AG04450 (cell line): ENCODE measurements at regions not wholly inside any gene's neighbourhood (a gene's known extent, or its start where the extent isn't known, plus 50 kb on each side); places are given as distances from the start of the nearest gene placed in this dataset.

Experiments used
- CTCF ChIA-PET: fragments of 300-600, 350-600 bp; formaldehyde crosslinking; extraction: SDS; loops from one replicate; lab custom pipeline; 2022; ENCODE audit warnings: antibody characterized with exemption, inconsistent platforms; lab: Charles Lee
- POLR2A ChIA-PET: fragments of 350-600 bp; formaldehyde crosslinking; extraction: SDS; loops from one replicate; lab custom pipeline; 2021; ENCODE audit warnings: antibody characterized with exemption, inconsistent platforms; lab: Yijun Ruan, JAX
- DNase-seq: peaks from one replicate; pipeline ENCODE4 v3.0.0-alpha.2; 2011; ENCODE audit warnings: low read depth, low spot score
- H3K27ac ChIP-seq: one replicate; pipeline ENCODE4 v1.5.1; 2012; ENCODE audit warnings: low read depth, low read length, control low read depth
- H3K27me3 ChIP-seq: one replicate; pipeline ENCODE4 v1.6.0; 2012; ENCODE audit warnings: low read length; ENCODE audit not compliant: control insufficient read depth, insufficient read depth
- H3K4me3 ChIP-seq: 2 replicates; pipeline ENCODE4 v1.5.1; 2011; ENCODE audit warnings: mild to moderate bottlenecking, low read depth, low read length, control low read depth
- H3K9me3 ChIP-seq: 2 replicates; pipeline ENCODE4 v1.5.1; 2012; ENCODE audit warnings: low read length; ENCODE audit not compliant: control insufficient read depth, insufficient read depth
- TF ChIP-seq, protein P1 (sequence below): IDR thresholded peaks from 2 replicates; pipeline ENCODE4 v1.5.1; 2011; ENCODE audit warnings: low read depth, low read length, control low read depth, inconsistent platforms

GRCh38 chr13:39123578-39123977, 85.3 kb downstream of the NHLRC3 start:
- TF ChIP-seq, protein P1, sequence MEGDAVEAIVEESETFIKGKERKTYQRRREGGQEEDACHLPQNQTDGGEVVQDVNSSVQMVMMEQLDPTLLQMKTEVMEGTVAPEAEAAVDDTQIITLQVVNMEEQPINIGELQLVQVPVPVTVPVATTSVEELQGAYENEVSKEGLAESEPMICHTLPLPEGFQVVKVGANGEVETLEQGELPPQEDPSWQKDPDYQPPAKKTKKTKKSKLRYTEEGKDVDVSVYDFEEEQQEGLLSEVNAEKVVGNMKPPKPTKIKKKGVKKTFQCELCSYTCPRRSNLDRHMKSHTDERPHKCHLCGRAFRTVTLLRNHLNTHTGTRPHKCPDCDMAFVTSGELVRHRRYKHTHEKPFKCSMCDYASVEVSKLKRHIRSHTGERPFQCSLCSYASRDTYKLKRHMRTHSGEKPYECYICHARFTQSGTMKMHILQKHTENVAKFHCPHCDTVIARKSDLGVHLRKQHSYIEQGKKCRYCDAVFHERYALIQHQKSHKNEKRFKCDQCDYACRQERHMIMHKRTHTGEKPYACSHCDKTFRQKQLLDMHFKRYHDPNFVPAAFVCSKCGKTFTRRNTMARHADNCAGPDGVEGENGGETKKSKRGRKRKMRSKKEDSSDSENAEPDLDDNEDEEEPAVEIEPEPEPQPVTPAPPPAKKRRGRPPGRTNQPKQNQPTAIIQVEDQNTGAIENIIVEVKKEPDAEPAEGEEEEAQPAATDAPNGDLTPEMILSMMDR, result no peak
- no peak for DNase-seq
- no peak overlapping the region for H3K4me3 ChIP-seq
- H3K27ac ChIP-seq, result no peak overlapping the region
- ChIA-PET POLR2A (no interaction called here), CTCF (interaction anchor here (0.6 to 1.3 kb wide), 4 partner anchors 21 to 492 kb away, joined by 3 to 5 read pairs (median 3); no protein-coding TSS in a partner anchor)
- no peaks in the 10 kb centered on the region for H3K27me3 ChIP-seq
- H3K9me3 ChIP-seq, result no peaks in the 10 kb centered on the region

- ChIA-PET CTCF (interaction anchor here (2.5 kb wide), 1 partner anchor 16 kb away, joined by 11 read pairs; no protein-coding TSS in a partner anchor), POLR2A (no interaction called here)
- H3K9me3 ChIP-seq, result no peaks in the 10 kb centered on the region
- TF ChIP-seq, protein P1, result no peak
- no peak for DNase-seq
- no peak overlapping the region for H3K4me3 ChIP-seq
- no peak overlapping the region for H3K27ac ChIP-seq
- H3K27me3 ChIP-seq, result no peaks in the 10 kb centered on the region
Observed at GRCh38 chr13:39129213-39129612, 91.0 kb downstream of the NHLRC3 start.

GRCh38 chr13:39130301-39130700, 92.0 kb downstream of the NHLRC3 start:
- no peaks in the 10 kb centered on the region for H3K27me3 ChIP-seq
- ChIA-PET POLR2A (no interaction called here), CTCF (interaction anchor here (1.5 to 2.5 kb wide), 2 partner anchors 15 to 486 kb away, joined by 4 to 11 read pairs; no protein-coding TSS in a partner anchor)
- no peaks in the 10 kb centered on the region for H3K9me3 ChIP-seq
- no peak for DNase-seq
- no peak overlapping the region for H3K27ac ChIP-seq
- H3K4me3 ChIP-seq, result no peak overlapping the region
- TF ChIP-seq, protein P1, result no peak

DNA sequence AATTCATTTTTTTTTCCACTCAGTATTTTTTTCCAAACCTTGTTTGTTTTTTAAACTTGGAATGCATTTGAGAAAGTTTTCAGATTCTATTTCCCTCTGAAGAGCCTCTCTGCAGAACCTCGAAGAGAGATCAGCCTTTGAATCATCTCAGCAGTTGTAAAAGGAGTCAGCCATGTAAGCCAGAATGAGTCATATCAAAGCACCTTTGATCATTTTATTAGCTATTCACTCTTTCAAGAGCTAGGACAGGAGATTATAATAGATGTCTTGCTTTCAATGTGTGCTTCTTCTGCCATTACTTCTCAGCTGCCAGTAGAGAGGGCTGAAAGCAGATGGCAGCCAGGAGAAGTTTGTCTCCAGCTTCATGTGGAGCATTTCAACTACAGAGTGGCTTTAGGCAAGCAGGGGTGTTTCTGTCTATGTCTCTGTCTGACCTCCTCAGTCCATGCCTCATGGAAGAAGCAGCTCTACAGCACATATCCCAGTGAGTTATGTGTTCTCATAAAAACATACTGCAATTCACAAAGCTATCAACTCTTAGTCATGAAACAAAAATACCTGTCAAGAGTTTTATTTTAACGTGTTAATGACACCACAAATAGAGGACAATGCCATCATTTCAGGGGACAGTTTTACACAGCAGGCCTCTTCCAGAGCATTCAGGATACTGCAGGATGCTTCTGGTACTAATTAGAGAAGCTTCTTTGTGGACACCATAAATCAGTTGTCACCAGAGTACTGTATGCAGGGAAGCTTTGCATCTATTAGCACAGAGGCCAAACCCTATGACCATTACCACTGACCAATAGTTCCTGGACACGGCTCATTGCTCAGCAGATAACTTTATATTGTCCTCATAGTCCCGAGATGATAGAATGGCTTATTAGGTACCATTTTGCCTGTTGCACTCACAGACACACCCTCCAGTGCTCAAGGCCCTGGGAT, 94.3 kb downstream of the NHLRC3 start:
- Histone ChIP-seq H3K4me3 (no peak overlapping the region), H3K27ac (no peak overlapping the region), H3K9me3 (no peaks in the 10 kb centered on the region), H3K27me3 (no peaks in the 10 kb centered on the region)
- TF ChIP-seq, protein P1, result no peak
- ChIA-PET POLR2A (no interaction called here), CTCF (interaction anchor here (1.0 to 1.7 kb wide), 3 partner anchors 480 to 489 kb away, joined by 3 to 10 read pairs (median 4); no protein-coding TSS in a partner anchor)
- no peak for DNase-seq

- POLR2A ChIA-PET, result no interaction called here
- Histone ChIP-seq H3K27me3 (no peaks in the 10 kb centered on the region), H3K4me3 (no peak overlapping the region), H3K27ac (no peak overlapping the region), H3K9me3 (no peaks in the 10 kb centered on the region)
- TF ChIP-seq, protein P1, result no peak
- CTCF ChIA-PET, result interaction anchor here (1.0 to 1.7 kb wide), 3 partner anchors 478 to 488 kb away, joined by 3 to 10 read pairs (median 4); no protein-coding TSS in a partner anchor
- DNase-seq, result no peak
Observed at GRCh38 chr13:39133781-39134180, 95.5 kb downstream of the NHLRC3 start.
